ENCODE measurements at regions not wholly inside any gene's neighbourhood (a gene's known extent, or its start where the extent isn't known, plus 50 kb on each side); places are given as distances from the start of the nearest gene placed in this dataset.

DNA sequence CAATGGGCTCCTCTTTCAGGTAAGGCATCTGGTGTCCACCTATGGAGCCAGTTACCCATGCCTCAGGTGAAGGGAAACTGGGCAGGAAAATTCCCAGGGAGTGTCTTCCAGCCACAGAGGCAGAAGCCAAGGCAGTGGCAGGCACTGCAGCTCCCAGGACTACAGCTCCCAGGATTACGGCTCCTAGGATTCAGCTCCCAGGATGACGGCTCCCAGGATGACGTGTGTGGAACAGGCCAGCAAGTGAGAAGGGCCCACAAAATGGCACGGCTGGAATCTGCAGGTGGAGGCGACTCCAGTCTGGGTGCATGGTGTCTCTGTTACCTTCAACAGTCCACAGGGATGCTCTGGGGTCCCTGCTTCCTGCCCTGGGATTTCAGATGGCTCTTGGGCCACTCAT is 92.1 kb downstream of the PTGR3 start:
- Histone ChIP-seq H4K12ac (ENCODE audit: low read depth, low read length) (no peak overlapping the region), H3K9me3 (ENCODE audit: insufficient read depth, low read depth, low read length) (peaks cover 7% of the 10 kb centered on the region)
- WGBS (ENCODE audit: extremely low coverage, insufficient coverage, insufficient read length) = no CpG with 5 or more reads among the region's 5 CpGs

GRCh38 chr18:75116165-75116564 is 92.8 kb downstream of the PTGR3 start:
- H3K9me3 ChIP-seq (ENCODE audit: insufficient read depth, low read depth, low read length) = peaks cover 7% of the 10 kb centered on the region
- WGBS (ENCODE audit: extremely low coverage, insufficient coverage, insufficient read length) = no CpG with 5 or more reads among the region's 7 CpGs
- no peaks in the 10 kb centered on the region for H3K36me3 ChIP-seq (ENCODE audit: control insufficient read depth in 1 of 2, insufficient read depth in 2 of 2, low read length in 2 of 2)
- H2AFZ ChIP-seq (ENCODE audit: insufficient read depth, low read length, poor library complexity) = no peak overlapping the region
- DNase-seq = no peak
- no peak overlapping the region for H3K23ac ChIP-seq (ENCODE audit: low read length)
- H4K91ac ChIP-seq (ENCODE audit: low read depth, low read length) = no peak overlapping the region
- H3K79me1 ChIP-seq (ENCODE audit: low read length) = no peaks in the 10 kb centered on the region
- H2BK5ac ChIP-seq (ENCODE audit: low read depth, low read length, poor library complexity) = no peak overlapping the region
- H3K27me3 ChIP-seq (ENCODE audit: insufficient read depth, low read length) = no peaks in the 10 kb centered on the region
- H3K4me1 ChIP-seq (ENCODE audit: control insufficient read depth in 1 of 2, insufficient read depth in 2 of 2, low read length in 2 of 2) = peaks cover 0 to 3% of the 10 kb centered on the region in 2 experiments
- H2BK120ac ChIP-seq (ENCODE audit: insufficient read depth, low read length, poor library complexity) = no peak overlapping the region
- no peak overlapping the region for H4K8ac ChIP-seq (ENCODE audit: low read depth, low read length)
- H4K12ac ChIP-seq (ENCODE audit: low read depth, low read length) = no peak overlapping the region
- H3K4me3 ChIP-seq (ENCODE audit: low read depth, low read length) = no peak overlapping the region
- H2BK12ac ChIP-seq (ENCODE audit: low read length) = no peak overlapping the region
- no peak overlapping the region for H3K27ac ChIP-seq (ENCODE audit: low read depth, low read length)
- no peak overlapping the region for H3K4me2 ChIP-seq (ENCODE audit: low read length)
- no peak overlapping the region for H2AK5ac ChIP-seq (ENCODE audit: low read length)
- no peak overlapping the region for H3K14ac ChIP-seq (ENCODE audit: low read length)
- H3K18ac ChIP-seq (ENCODE audit: low read length) = no peak overlapping the region
- H3K9ac ChIP-seq (ENCODE audit: low read length) = no peak overlapping the region
- H3K4ac ChIP-seq (ENCODE audit: low read depth, low read length) = no peak overlapping the region
- H3K79me2 ChIP-seq (ENCODE audit: control insufficient read depth, insufficient read depth, low read length, poor library complexity) = no peaks in the 10 kb centered on the region

More for the DNA sequence above, 92.1 kb downstream of the PTGR3 start:
- Histone ChIP-seq H3K27me3 (ENCODE audit: insufficient read depth, low read length) (no peaks in the 10 kb centered on the region), H4K91ac (ENCODE audit: low read depth, low read length) (no peak overlapping the region), H3K4me1 (ENCODE audit: control insufficient read depth in 1 of 2, insufficient read depth in 2 of 2, low read length in 2 of 2) (peaks cover 0 to 3% of the 10 kb centered on the region in 2 experiments), H2BK120ac (ENCODE audit: insufficient read depth, low read length, poor library complexity) (no peak overlapping the region), H3K79me1 (ENCODE audit: low read length) (no peaks in the 10 kb centered on the region), H3K79me2 (ENCODE audit: control insufficient read depth, insufficient read depth, low read length, poor library complexity) (no peaks in the 10 kb centered on the region), H2BK5ac (ENCODE audit: low read depth, low read length, poor library complexity) (no peak overlapping the region), H3K4ac (ENCODE audit: low read depth, low read length) (no peak overlapping the region), H3K18ac (ENCODE audit: low read length) (no peak overlapping the region), H2BK12ac (ENCODE audit: low read length) (no peak overlapping the region), H2AK5ac (ENCODE audit: low read length) (no peak overlapping the region), H3K36me3 (ENCODE audit: control insufficient read depth in 1 of 2, insufficient read depth in 2 of 2, low read length in 2 of 2) (no peaks in the 10 kb centered on the region), H3K27ac (ENCODE audit: low read depth, low read length) (no peak overlapping the region), H3K4me2 (ENCODE audit: low read length) (no peak overlapping the region), H3K23ac (ENCODE audit: low read length) (no peak overlapping the region), H3K9ac (ENCODE audit: low read length) (no peak overlapping the region), H3K4me3 (ENCODE audit: low read depth, low read length) (no peak overlapping the region), H2AFZ (ENCODE audit: insufficient read depth, low read length, poor library complexity) (no peak overlapping the region), H3K14ac (ENCODE audit: low read length) (no peak overlapping the region), H4K8ac (ENCODE audit: low read depth, low read length) (no peak overlapping the region)
- no peak for DNase-seq

DNA sequence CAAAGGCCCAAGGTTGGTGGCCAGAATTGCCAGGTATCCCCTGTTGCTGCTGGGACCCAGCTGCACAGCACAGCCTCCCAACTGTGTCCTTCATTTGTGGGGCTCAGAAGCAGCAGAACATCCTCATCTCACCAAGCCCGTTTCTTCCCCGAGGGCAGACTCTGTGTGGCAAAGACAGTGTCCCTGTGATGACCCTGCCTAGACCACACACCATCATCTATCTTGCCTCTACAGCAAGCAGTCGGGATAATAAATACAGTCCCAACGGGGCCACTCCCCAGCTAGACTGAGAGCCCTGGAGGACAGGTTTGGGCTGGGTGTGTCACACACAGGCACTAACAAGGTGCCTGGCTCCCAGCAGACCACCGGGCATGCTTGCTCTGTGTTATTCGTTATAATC is 93.4 kb downstream of the PTGR3 start:
- Histone ChIP-seq H3K4me3 (ENCODE audit: low read depth, low read length) (no peak overlapping the region), H2BK120ac (ENCODE audit: insufficient read depth, low read length, poor library complexity) (no peak overlapping the region), H2BK12ac (ENCODE audit: low read length) (no peak overlapping the region)

More for the DNA sequence above, 93.4 kb downstream of the PTGR3 start:
- Histone ChIP-seq H4K91ac (ENCODE audit: low read depth, low read length) (no peak overlapping the region), H3K4me1 (ENCODE audit: control insufficient read depth in 1 of 2, insufficient read depth in 2 of 2, low read length in 2 of 2) (peaks cover 0 to 3% of the 10 kb centered on the region in 2 experiments), H2BK5ac (ENCODE audit: low read depth, low read length, poor library complexity) (no peak overlapping the region), H3K4me2 (ENCODE audit: low read length) (no peak overlapping the region), H4K8ac (ENCODE audit: low read depth, low read length) (no peak overlapping the region), H3K27me3 (ENCODE audit: insufficient read depth, low read length) (no peaks in the 10 kb centered on the region), H2AK5ac (ENCODE audit: low read length) (no peak overlapping the region), H3K79me1 (ENCODE audit: low read length) (no peaks in the 10 kb centered on the region), H3K9ac (ENCODE audit: low read length) (no peak overlapping the region), H3K23ac (ENCODE audit: low read length) (no peak overlapping the region), H3K27ac (ENCODE audit: low read depth, low read length) (no peak overlapping the region), H3K14ac (ENCODE audit: low read length) (no peak overlapping the region), H3K9me3 (ENCODE audit: insufficient read depth, low read depth, low read length) (peaks cover 7% of the 10 kb centered on the region), H3K79me2 (ENCODE audit: control insufficient read depth, insufficient read depth, low read length, poor library complexity) (no peaks in the 10 kb centered on the region), H2AFZ (ENCODE audit: insufficient read depth, low read length, poor library complexity) (no peak overlapping the region), H3K36me3 (ENCODE audit: control insufficient read depth in 1 of 2, insufficient read depth in 2 of 2, low read length in 2 of 2) (no peaks in the 10 kb centered on the region), H3K18ac (ENCODE audit: low read length) (no peak overlapping the region), H4K12ac (ENCODE audit: low read depth, low read length) (no peak overlapping the region), H3K4ac (ENCODE audit: low read depth, low read length) (no peak overlapping the region)
- WGBS (ENCODE audit: extremely low coverage, insufficient coverage, insufficient read length) = no CpG with 5 or more reads among the region's 6 CpGs
- no peak for DNase-seq

All from trophoblast cell (in vitro differentiated cells and primary cell).